CD4-positive, alpha-beta T cell (primary cell): ENCODE measurements at regions not wholly inside any gene's neighbourhood (a gene's known extent, or its start where the extent isn't known, plus 50 kb on each side); places are given as distances from the start of the nearest gene placed in this dataset.

Source experiments
- ATAC-seq: fragments of 200-7000 bp; cut with Tn5 transposase; one replicate; pipeline ENCODE4 v1.10.0; 2022; ENCODE audit warnings: mild to moderate bottlenecking; ENCODE audit not compliant: poor library complexity
- CTCF ChIA-PET: fragments of 350-600 bp; sonication (Branson Sonifier 250); formaldehyde crosslinking; loops from one replicate; lab custom pipeline; 2021; ENCODE audit warnings: antibody characterized with exemption, inconsistent platforms; lab: Charles Lee
- POLR2A ChIA-PET: fragments of 350-600 bp; sonication (Branson Sonifier 250); formaldehyde crosslinking; loops from one replicate; lab custom pipeline; 2021; ENCODE audit warnings: antibody characterized with exemption, inconsistent platforms; lab: Charles Lee
- DNase-seq, 14 experiments: peaks; one replicate each; pipeline ENCODE4 v3.0.0-alpha.2; 2013 to 2020; ENCODE audit warnings: mixed read lengths in 2 of 14
- H3K27ac ChIP-seq, 2 donors: one replicate each; pipeline versions ENCODE4 v1.5.1 to v1.7.0; 2013; ENCODE audit warnings: low read length in 2 of 2, low read depth in 1 of 2, mild to moderate bottlenecking in 1 of 2
- H3K27me3 ChIP-seq, 2 experiments: 1 replicate in 1 of 2; 2 replicates in 1 of 2; pipeline versions ENCODE4 v1.6.1 to v1.7.0; 2013; ENCODE audit warnings: low read length in 2 of 2, control low read depth in 1 of 2, mild to moderate bottlenecking in 1 of 2, moderate library complexity in 1 of 2; ENCODE audit not compliant: insufficient read depth in 2 of 2, control insufficient read depth in 1 of 2
- H3K36me3 ChIP-seq: one replicate; pipeline ENCODE4 v1.6.1; 2013; ENCODE audit warnings: low read length, control low read depth; ENCODE audit not compliant: insufficient read depth
- H3K4me1 ChIP-seq: one replicate; pipeline ENCODE4 v1.6.1; 2013; ENCODE audit warnings: low read length, control low read depth; ENCODE audit not compliant: insufficient read depth
- H3K4me3 ChIP-seq: one replicate; pipeline ENCODE4 v1.5.1; 2013; ENCODE audit warnings: mild to moderate bottlenecking, low read length, moderate library complexity
- H3K9me3 ChIP-seq, 2 experiments: 1 replicate in 1 of 2; 2 replicates in 1 of 2; pipeline versions ENCODE4 v1.6.1 to v1.7.0; 2013; ENCODE audit warnings: low read length in 2 of 2, mild to moderate bottlenecking in 2 of 2, control low read depth in 1 of 2, moderate library complexity in 1 of 2; ENCODE audit not compliant: control insufficient read depth in 1 of 2, insufficient read depth in 1 of 2
- H3K27ac Mint-ChIP-seq: one replicate; pipeline ENCODE4 v1.8.0; 2020; ENCODE audit warnings: mixed read lengths
- H3K27me3 Mint-ChIP-seq: one replicate; pipeline ENCODE4 v1.8.0; 2021; ENCODE audit warnings: mixed read lengths
- H3K36me3 Mint-ChIP-seq: one replicate; pipeline ENCODE4 v1.8.0; 2021; ENCODE audit warnings: low read depth, mixed read lengths
- H3K4me1 Mint-ChIP-seq: one replicate; pipeline ENCODE4 v1.8.0; 2021; ENCODE audit warnings: low read depth, mixed read lengths
- H3K4me3 Mint-ChIP-seq: one replicate; pipeline ENCODE4 v1.8.0; 2020; ENCODE audit warnings: mild to moderate bottlenecking, mixed read lengths
- H3K9me3 Mint-ChIP-seq: one replicate; pipeline ENCODE4 v1.8.0; 2020; ENCODE audit warnings: mixed read lengths
- CTCF ChIP-seq: fragments of 200-600 bp; IDR thresholded peaks from one replicate; pipeline ENCODE4 v1.8.0; 2022; ENCODE audit warnings: antibody characterized with exemption, mild to moderate bottlenecking
- intact Hi-C, 2 experiments: fragments of 100-400 bp; cut with DNase I in 1 of 2; cut with micrococcal nuclease in 1 of 2; formaldehyde crosslinking; loops; one replicate each; pipeline versions ENCODE4 v1.15.1 to v1.9.0; 2023 to 2025; cut with DNase I, micrococcal nuclease

GRCh38 chr1:201636097-201636496 is 97.2 kb downstream of the NAV1 start:
- Histone ChIP-seq H3K9me3 (no peaks in the 10 kb centered on the region), H3K4me3 (no peak overlapping the region), H3K27ac (no peak overlapping the region), H3K4me1 (no peaks in the 10 kb centered on the region), H3K36me3 (no peaks in the 10 kb centered on the region), H3K27me3 (no peaks in the 10 kb centered on the region)
- CTCF ChIA-PET: no interaction called here
- no peak for DNase-seq
- Mint-ChIP-seq H3K9me3 (no peaks in the 10 kb centered on the region), H3K4me1 (no peaks in the 10 kb centered on the region), H3K27me3 (no peaks in the 10 kb centered on the region), H3K4me3 (no peak overlapping the region), H3K27ac (no peak overlapping the region), H3K36me3 (no peaks in the 10 kb centered on the region)
- no peak for TF ChIP-seq CTCF
- POLR2A ChIA-PET: interaction anchor here (1.5 kb wide), 1 partner anchor 17 kb away, joined by 3 read pairs; no protein-coding TSS in a partner anchor
- ATAC-seq: no peak
- intact Hi-C loops: no loop called here

GRCh38 chr1:201636510-201636971 is 97.6 kb downstream of the NAV1 start:
- CTCF ChIA-PET: no interaction called here
- intact Hi-C loops: no loop called here
- no peak overlapping the region for H3K4me3 ChIP-seq
- H3K27me3 ChIP-seq: no peaks in the 10 kb centered on the region
- H3K36me3 Mint-ChIP-seq: no peaks in the 10 kb centered on the region
- H3K4me1 Mint-ChIP-seq: no peaks in the 10 kb centered on the region
- no peaks in the 10 kb centered on the region for H3K9me3 ChIP-seq
- H3K4me3 Mint-ChIP-seq: no peak overlapping the region
- TF ChIP-seq CTCF: no peak
- H3K27ac Mint-ChIP-seq: no peak overlapping the region
- H3K27ac ChIP-seq: no peak overlapping the region
- POLR2A ChIA-PET: interaction anchor here (1.5 kb wide), 1 partner anchor 17 kb away, joined by 3 read pairs; no protein-coding TSS in a partner anchor
- no peaks in the 10 kb centered on the region for H3K9me3 Mint-ChIP-seq
- H3K4me1 ChIP-seq: no peaks in the 10 kb centered on the region
- H3K36me3 ChIP-seq: no peaks in the 10 kb centered on the region
- ATAC-seq: no peak
- DNase-seq: no peak
- no peaks in the 10 kb centered on the region for H3K27me3 Mint-ChIP-seq

- Mint-ChIP-seq H3K36me3 (no peaks in the 10 kb centered on the region), H3K4me1 (no peaks in the 10 kb centered on the region), H3K4me3 (no peak overlapping the region), H3K27ac (no peak overlapping the region), H3K27me3 (no peaks in the 10 kb centered on the region), H3K9me3 (no peaks in the 10 kb centered on the region)
- ATAC-seq: no peak
- no peak overlapping the region for H3K4me3 ChIP-seq
- no peaks in the 10 kb centered on the region for H3K27me3 ChIP-seq
- no peaks in the 10 kb centered on the region for H3K9me3 ChIP-seq
- TF ChIP-seq CTCF: no peak
- H3K4me1 ChIP-seq: no peaks in the 10 kb centered on the region
- ChIA-PET POLR2A (interaction anchor here (1.5 kb wide), 1 partner anchor 18 kb away, joined by 3 read pairs; no protein-coding TSS in a partner anchor), CTCF (no interaction called here)
- intact Hi-C loops: no loop called here
- no peak overlapping the region for H3K27ac ChIP-seq
- no peaks in the 10 kb centered on the region for H3K36me3 ChIP-seq
- no peak for DNase-seq
Measured at GRCh38 chr1:201637282-201638079, 98.6 kb downstream of the NAV1 start.
